LHCN-M2 (cell line): ENCODE measurements at regions not wholly inside any gene's neighbourhood (a gene's known extent, or its start where the extent isn't known, plus 50 kb on each side); places are given as distances from the start of the nearest gene placed in this dataset.

ENCODE experiments used
- DNase-seq: peaks from one replicate; pipeline ENCODE4 v3.0.0-alpha.2; 2012; ENCODE audit warnings: low read depth

DNA sequence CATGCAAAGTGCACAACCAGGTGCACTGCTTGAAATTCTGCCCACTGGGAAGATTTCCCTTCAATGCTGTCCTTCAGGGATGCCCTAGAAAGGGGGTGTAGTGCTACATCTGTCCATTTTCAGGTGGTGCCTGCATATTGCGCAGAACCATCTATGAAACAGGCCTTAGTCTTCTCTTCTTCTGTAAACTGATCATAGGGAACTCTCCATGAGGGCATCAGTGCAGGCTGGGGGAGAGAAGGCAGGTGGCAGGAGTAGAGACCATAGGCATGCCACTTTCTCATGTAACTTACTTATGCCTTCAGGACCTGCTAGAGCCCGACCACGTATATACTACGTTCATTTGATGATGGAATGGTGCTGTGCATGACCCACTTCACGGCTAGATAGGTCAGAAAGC, 912.1 kb downstream of the SLC4A3 start:
- no peak for DNase-seq

DNA sequence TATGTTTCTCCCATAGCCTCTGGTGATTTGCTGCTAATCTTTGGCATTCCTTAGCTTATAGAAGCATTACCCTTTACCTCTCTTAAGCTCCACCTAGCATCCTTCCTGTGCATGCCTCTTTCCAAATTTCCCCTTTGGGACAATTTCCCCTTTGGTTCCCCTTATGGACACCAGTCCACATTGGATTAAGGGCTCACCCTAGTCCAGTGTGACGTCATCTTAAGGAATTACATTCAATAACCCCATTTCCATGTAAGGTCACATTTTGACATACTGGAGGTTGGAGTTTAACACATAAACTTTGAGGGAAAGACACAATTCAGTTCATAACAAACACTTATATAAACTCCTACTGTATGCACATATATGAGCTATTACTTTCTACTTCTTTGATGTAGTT, 916.6 kb downstream of the SLC4A3 start:
- DNase-seq = no peak

DNA sequence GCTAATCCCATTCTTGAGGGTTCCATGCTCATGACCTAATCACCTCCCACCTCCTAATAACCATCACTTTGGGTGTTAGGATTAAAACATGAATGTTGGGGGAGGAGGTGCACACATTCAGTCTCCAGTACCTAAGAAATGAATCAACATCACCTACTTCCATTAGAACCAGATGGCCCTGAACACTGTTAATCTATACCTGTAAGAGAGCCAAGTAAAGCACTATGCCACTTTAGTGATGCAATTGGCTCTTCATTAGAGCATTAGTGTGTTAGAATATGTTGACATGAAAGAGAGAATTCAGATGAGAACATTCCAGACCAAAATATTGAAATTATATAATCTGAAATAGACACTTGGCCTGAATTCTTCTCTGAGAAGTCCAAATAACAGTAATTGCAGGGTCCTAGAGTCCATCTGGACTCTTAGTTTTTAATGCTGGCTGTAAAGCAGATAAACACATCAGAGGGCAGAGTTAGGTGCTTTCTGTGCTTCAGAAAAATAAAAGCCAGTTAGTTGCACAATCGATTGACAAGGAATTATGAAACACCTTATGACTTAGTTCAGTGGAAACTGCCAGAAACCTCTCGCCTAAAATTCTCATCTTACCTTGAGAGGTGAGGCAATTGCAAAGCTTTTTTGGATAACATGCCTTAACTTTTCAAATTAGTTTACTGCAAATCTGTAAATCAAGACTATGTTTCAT, 923.7 kb downstream of the SLC4A3 start:
- DNase-seq = no peak

DNA sequence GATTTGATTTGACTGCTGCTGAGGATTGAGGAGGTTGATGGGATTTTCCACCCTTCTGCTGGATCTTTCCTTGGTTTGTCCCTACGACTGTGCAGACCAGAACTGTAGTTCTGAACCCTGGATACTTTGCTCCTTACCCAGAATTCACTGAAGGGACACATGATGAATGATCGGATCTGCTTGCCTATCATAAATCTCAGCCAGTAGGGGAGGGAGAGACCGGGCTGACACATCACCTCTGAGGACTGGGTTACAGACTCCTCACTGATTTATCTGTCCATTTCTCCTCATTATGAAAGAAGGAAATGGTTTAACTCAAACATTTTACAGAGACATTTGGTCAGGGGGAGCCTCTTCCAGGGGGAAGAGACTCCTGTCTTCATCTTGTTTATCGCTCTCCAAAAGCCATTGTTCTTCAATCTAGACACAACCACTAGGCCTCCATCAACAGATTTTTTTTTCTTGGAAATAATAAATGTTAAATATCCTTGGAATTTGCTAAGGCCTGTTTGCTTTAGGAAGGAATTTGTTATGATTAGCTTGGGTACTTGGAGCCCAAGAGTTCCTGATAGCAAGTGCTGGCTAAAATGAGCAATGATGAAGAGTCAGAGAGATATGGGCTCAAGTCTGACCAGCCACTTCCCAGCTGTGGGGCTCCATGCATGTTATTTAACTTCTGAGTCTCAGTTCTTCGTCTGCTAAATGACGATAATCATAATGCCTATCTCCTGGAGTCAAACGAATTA, 925.5 kb downstream of the SLC4A3 start:
- no peak for DNase-seq

DNA sequence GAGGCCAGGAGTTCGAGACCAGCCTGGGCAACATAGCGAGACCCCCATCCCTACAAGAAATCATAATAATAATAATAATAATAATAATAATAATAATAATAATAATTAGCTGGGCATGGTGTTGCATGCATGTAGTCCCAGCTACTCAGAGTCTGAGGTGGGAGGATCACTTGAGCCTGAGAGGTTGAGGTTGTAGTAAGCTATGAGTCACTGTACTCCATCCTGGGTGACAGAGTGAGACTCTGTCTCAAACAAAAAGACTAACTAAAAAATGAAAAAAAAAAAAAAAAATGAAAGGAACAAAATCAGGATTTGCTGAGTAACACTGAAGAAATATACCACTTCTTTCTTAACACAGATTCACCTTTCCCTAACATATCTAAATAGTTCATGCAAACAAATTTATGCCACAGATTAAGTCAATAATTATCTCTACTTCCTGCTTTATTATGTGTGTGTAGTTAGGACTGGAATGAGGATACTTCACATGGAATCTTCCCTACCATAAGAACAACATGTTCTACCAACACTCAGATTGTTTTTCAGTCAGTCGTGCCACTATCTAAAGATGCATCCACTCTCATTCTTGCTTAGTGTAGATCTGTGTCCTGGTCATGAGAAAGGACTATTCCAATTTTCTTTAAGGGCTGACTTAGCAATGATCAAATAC, 928.7 kb downstream of the SLC4A3 start:
- peak; percentile 66 for DNase-seq

DNA sequence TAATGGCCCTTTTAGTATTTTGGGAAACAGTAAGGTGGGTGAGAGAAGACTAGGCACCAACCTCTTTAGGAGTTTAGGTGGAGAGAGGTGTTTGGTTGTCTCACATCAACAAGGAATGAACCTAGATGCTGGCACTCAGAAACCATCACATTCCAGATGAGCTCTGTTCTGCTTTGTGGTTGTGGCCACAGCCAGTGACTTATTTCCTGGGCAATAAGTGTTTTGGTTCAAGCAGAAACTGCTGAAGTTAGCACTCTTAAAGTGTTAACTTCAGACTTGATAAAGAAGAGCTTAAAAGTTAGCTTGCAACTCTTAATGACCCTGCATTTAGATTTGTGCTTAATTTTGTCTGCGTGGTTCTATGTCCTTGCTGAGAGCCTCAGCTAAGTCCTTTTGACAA, 929.2 kb downstream of the SLC4A3 start:
- DNase-seq = peak; percentile 80

DNA sequence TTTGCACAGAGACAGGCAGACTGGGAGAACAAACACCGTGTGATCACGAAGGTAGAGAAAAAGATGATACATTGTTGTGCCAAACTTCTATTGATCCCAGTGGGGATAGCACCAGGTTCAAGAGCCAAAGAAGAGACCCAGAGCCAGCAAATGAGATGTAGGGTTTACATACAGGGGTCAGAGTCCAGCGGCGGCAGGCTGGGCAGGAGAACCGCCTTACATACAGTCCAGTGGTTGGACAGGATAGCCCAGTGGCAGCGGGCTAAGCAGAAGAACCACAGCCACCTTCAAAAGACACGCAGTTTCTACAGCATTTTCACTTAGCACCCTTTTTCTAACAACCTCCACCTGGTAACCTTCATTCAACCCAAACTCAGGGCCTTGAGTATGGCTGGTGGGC, 932.8 kb downstream of the SLC4A3 start:
- no peak for DNase-seq

DNA sequence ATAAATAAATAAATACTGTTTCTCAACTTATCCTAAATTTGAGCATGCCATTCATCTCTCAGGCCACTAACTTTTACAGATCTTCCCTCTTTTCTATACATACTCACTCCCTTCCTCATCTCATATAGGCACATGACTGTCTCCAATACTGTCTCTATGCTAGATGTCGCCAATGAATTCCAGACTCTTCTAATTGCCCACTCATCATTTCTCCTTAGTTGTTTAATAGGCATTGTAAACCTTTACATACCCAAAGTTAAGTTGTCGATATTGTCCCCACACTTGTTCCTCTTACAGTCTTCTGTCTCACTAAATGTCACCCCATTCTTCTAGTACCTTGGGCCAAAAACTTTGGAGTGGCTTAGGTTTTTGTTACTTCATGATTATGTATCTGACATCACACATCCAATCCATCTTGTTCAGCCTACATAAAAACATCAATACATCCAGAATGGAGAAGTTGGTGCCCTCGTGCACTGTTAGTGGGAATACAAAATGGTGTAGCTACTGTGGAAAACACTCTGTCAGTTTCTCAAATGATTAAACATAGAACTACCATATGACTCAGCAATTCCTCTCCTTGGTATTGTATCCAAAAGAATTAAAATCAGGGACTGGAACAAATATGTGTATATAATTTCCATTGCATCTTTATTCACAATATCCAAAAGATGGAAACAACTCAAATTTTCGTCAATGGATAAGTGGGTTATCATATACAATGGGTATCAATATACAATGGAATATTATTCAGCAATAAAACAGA, 935.1 kb downstream of the SLC4A3 start:
- DNase-seq = no peak

DNA sequence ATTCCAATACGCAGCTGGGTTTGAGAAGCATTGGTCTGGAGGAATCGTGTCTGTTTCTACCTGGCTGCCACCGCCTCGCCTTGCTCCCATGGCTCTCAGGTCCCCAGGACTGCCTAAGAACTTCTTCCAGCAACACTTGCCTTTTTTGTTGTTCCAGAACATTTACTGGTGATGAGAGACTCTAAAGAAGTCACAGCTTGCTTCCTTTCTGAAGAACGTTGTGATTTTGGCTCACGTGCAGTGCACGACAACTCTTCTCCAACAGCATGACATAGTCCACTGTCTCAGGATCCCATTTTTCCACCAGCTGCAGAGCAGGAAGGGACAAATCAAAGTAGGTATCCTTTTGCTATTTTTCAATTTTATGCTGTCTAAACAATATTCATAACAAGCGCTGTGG, 940.9 kb downstream of the SLC4A3 start:
- no peak for DNase-seq

DNA sequence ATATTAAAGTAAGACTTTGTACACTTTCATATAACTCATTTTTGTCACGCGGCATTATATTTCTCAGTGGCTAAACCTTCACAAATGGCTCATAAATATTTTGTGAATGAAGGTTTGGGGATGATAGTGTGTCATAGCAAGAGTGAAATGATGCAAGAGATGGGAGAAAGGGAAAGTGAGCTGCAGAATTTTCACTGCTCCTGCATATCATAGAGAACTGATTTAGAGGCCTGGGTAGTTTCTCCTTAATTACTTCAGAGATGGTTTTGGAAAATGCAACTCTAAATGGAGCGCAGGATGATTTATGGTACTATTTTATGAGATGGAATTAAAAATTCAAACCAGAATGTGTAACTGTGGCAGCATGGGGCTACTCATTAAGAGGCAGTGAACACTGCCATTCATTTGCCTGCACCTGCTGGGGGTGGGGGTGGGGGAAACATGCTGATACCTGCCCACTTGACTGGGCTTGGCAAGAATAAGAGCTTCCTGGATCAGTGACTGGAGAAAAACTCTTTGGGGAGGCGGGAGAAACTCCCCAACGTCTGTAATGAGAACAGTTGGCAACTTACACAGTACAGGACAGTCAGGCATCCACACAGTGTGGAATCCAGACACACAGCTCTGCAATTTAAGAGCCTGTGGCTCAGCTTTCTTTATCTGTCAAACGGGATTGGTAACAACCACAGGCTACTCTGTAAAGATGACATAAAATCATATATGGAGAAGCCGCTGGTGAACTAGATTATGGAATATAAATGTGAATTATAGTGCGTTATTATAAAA, 941.9 kb downstream of the SLC4A3 start:
- no peak for DNase-seq

DNA sequence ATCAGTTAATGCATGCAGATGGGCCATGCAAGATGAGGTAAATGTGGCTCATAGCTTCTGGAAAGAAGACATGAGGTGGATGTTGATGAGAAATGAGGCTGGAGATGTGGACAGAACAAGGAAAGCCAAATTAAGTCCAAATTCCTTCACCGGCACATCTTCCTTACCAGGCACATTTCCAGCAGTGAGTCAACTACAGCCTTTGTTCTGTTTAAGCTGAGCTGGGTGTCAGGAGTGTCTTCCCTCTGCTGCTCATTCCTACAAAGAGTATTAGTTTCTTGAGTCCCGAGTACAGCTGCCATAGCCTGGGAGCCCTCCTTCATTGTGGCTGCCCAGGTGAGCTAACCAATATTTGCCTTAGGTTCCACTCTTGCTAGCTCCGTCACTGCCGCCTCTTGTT, 945.0 kb downstream of the SLC4A3 start:
- no peak for DNase-seq

DNA sequence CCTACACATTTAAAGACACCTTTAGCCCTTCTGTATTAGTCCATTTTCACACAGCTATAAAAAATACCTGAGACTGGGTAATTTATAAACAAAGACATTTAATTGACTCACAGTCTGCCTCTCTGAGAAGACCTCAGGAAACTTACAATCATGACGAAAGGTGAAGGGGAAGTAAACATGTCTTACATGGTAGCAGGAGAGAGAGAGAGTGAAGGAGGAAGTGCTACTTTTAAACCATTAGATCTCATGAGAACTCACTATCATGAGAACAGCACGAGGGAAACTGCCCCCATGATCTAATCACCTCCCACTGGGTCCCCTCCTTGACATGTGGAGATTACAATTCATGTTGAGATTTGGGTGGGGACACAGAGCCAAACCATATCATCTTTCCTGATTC, 946.6 kb downstream of the SLC4A3 start:
- DNase-seq = no peak

DNA sequence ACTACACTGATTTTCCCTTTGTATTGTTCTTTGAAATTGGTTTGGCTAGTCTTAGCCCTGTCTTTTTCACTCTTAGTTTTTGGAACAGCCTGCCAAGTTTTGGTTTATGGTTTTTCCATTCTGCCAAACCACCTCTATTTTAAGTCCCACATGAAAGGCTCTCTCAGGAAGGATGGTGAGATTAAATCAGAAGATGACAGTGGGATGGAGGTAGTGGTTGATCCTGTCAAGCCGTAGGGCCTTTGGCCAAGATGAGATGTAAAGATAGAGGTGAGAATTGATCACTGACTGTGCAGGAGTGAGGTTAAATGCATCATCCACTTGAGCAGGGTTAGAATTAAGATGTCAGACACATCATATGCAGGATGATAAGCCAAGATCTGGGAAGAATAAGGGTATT, 948.5 kb downstream of the SLC4A3 start:
- DNase-seq = no peak

DNA sequence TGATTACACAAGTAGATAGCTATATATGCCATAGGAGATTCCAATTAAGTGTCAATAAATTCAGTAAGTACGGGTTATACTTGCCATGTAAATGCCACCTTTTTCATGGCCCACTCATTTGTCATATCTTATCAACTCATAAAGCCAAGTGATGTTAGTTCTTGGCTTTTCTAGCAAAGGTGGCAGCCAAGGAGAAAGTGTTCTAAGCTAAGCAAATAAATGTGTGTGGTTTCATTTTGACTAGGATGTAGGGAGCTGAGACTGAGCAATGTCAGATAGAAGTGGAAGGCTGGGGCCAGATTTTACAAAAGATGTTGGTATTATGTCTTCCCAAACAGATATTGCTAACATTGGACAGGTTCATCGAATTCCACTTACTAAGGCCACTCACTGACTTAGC, 952.0 kb downstream of the SLC4A3 start:
- no peak for DNase-seq

DNA sequence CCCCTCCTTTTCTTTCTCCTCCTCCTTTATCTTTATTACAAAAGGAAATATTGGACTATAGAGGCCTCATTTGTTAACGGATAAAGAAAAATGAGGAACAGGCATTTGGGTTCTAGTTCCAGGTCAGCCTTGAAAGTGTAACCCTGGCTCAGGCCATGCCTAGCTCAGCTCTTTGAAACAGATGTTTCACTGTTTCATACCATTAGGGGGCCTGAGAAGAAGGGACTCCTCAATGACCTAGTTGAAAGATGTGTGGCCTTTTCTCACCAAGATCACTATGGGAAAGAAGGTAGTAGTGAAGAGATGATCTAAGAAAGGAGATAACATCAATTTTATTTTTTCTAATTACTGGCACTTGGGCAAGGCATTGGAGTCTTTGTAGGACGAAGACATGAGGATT, 952.7 kb downstream of the SLC4A3 start:
- no peak for DNase-seq

DNA sequence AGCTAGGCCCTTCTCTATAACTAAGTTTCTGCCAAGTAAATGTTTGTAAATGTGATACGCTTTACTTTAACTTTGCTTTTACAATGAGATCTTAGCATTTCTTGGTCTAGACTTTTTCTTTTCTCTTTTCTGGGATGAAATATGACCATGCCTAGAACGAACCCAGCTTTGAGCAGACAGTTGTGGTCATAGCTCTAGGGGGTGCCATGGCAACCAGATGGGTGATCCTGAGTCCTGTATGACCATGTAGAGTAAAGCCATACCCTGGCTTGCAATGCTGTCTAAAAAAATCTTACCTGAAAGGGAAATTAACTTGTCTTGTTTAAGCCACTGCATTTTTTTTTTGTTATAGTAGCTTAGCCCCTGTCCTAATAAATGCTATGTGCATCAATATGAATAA, 956.3 kb downstream of the SLC4A3 start:
- no peak for DNase-seq

DNA sequence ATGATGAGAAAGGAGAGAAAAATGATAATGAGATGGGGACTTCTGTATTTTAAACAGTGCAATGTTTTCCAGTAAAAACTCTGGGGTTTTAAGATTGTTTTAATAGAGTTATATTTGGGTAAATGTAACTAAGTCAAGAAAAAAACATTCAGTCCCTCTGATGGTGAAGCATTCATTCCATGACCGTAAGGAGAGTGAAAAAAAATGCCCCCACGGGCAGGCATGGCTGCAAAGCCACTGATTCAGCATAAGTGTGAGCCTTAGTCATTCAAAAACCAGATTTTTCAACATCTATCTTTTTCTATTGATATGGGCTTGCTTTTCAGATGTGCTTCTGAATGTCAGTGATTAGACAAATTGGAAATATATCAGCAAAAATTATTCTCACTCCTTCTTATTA, 957.8 kb downstream of the SLC4A3 start:
- DNase-seq = no peak

DNA sequence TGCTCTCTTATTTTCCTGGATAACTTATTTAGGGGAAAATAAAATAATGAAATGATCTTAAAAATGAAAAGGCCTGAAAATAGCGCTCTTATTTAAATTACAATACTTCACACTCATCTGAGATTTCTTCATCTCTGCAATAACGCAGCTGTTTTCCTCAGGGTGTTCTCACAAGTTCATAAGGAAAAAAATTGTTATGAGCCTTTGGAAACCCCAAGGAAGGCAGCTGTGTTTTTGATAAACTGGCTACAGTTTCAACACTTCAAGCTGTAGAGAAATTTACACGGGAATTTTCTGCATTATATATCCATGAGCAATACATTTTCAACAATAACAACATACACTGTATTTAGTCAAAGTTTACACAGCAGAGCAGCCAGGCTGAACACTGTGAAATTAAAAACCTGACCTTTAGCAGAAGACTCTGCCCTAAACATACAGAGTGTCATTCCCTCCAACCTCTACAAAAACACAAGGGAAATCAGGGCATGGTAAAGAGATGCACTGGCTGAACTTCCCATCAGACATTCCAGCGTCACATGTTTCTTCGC, 959.6 kb downstream of the SLC4A3 start:
- DNase-seq = peak; percentile 66

DNA sequence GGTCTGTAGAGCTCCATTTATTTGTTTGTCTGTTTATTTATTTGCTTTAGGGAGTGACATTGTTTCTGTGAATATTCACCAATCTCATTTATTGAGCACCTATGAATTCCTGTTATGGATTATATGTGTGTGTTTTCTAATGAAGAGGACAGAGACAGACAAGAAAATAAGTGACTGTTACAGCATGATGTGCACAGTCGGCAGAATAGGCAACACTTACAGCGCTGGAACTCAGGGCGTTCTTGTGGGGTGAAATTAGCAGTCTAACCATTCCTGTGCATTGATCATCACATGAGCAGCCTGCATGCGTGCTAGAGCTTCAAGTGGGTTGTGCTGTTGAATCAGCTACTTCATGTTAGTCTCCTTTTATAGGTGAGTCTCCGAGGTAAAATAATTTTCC, 960.7 kb downstream of the SLC4A3 start:
- no peak for DNase-seq

DNA sequence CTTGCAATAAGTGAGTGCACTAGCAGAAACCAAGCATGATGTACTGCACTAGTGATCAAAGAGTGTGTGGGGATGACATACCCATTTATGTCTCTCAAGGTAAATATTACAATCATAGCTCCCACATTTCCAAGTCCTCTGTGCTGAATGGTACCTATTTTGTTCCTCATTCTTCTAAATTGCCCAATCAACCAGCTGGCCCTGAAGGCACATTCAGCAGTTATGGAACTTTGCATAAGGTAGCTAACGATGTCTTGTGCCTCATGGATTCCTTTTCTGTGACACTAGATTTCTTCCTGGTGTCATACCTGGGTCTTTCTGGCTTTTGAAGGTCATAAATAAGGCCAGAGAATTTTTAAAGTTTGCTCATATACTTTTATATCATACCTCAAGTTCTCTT, 963.0 kb downstream of the SLC4A3 start:
- no peak for DNase-seq

DNA sequence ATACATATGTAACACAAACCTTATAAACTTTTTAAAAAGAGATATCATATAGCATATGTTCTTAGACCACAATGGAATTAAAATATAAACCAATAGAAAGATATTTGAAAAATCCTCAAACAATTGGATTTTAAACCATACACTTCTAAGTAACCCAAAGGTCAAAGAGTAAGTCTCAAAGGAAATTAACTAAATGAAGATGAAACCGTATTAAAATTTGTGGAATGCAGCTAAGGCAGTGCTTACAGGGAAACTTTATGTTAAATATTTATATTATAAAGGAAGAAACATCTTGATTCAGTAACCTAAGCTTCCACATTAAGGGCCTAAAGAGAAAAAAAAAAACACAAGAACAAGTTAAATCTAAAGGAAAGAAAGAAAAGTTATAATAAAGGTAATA, 966.1 kb downstream of the SLC4A3 start:
- DNase-seq = no peak
